Erythroblast (primary cell): ENCODE measurements at regions not wholly inside any gene's neighbourhood (a gene's known extent, or its start where the extent isn't known, plus 50 kb on each side); places are given as distances from the start of the nearest gene placed in this dataset.

Experiments used
- GATA1 ChIP-seq: IDR thresholded peaks from 2 replicates; pipeline ENCODE4 v1.6.1; 2011; ENCODE audit warnings: low read depth, mild to moderate bottlenecking, control low read depth, low read length, moderate library complexity
- POLR2A ChIP-seq: IDR thresholded peaks from 2 replicates; pipeline ENCODE4 v1.6.1; 2011; ENCODE audit warnings: mild to moderate bottlenecking, low read length

DNA sequence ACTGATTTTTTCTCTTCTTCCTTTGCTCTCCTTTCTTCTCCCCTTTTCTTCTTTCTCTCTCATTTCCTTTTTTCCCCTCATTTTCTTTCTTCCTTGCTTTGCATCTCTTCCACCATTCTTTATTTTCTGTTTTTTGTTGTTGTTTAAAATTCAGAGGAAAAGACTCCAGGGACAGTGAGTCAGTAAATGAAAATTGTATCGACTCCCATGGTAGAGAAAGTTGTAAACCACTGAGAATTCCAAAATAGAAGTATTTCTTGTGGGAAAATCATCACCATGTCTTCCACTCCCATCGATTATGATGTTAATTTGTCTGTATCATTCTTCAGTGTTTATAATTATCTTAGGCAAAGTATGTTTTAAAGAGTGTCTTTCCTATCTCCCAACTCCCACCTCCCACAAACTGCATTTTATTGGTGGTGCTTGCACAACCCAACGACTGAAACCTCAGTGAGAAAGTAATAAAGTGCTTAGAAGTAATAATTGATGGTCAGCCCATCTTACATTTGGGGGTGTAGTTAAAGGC lies 134.3 kb downstream of the IRS1 start:
- no peak for TF ChIP-seq POLR2A
- TF ChIP-seq GATA1, result no peak
